Thyroid gland (tissue), 4 donors: ENCODE measurements at regions not wholly inside any gene's neighbourhood (a gene's known extent, or its start where the extent isn't known, plus 50 kb on each side); places are given as distances from the start of the nearest gene placed in this dataset.

Experiments
- CTCF ChIP-seq, 6 experiments: fragments of 200-600 bp in 3 of 6; fragments of 450-650 bp in 3 of 6; sonication (generic) in 3 of 6; IDR thresholded peaks; one replicate each; pipeline ENCODE4 v1.5.1; 2016 to 2019; ENCODE audit warnings: antibody characterized with exemption in 6 of 6, mild to moderate bottlenecking in 2 of 6, inconsistent platforms in 1 of 6, moderate library complexity in 1 of 6
- POLR2A ChIP-seq, 2 donors: fragments of 450-650 bp; IDR thresholded peaks; one replicate each; pipeline ENCODE4 v1.6.1; 2017; ENCODE audit warnings: antibody characterized with exemption in 2 of 2, mild to moderate bottlenecking in 2 of 2, moderate library complexity in 1 of 2

GRCh38 chr15:29346998-29347397 lies 77.4 kb upstream of the NSMCE3 start:
- TF ChIP-seq CTCF (IDR thresholded peaks at IDR 0.05): no peak
- TF ChIP-seq POLR2A (IDR thresholded peaks at IDR 0.05): no peak
